Smooth muscle cell (in vitro differentiated cells): ENCODE measurements at regions not wholly inside any gene's neighbourhood (a gene's known extent, or its start where the extent isn't known, plus 50 kb on each side); places are given as distances from the start of the nearest gene placed in this dataset.

Experiments used
- DNase-seq: peaks from one replicate; lab custom pipeline; 2025; ENCODE audit not compliant: unreplicated experiment; lab: John Stamatoyannopoulos, UW
- H2AFZ ChIP-seq: fragments of 200-600 bp; sonication (generic); 2 replicates; pipeline ENCODE4 v1.6.0; 2016; ENCODE audit warnings: antibody characterized with exemption, low read depth, mild to moderate bottlenecking
- H3F3A ChIP-seq: fragments of 200-600 bp; sonication (generic); 2 replicates; pipeline ENCODE4 v1.6.0; 2017; ENCODE audit warnings: antibody characterized with exemption, low read depth
- H3K27ac ChIP-seq: fragments of 200-600 bp; sonication (generic); 2 replicates; pipeline ENCODE4 v1.5.1; 2016; ENCODE audit warnings: low read depth, mild to moderate bottlenecking
- H3K27me3 ChIP-seq: fragments of 200-600 bp; sonication (generic); 2 replicates; pipeline ENCODE4 v1.6.1; 2016; ENCODE audit warnings: low read depth, mild to moderate bottlenecking
- H3K36me3 ChIP-seq: fragments of 200-600 bp; sonication (generic); 2 replicates; pipeline ENCODE4 v1.5.1; 2016; ENCODE audit warnings: low read depth
- H3K4me1 ChIP-seq: fragments of 200-600 bp; sonication (generic); 2 replicates; pipeline ENCODE4 v1.5.1; 2016; ENCODE audit warnings: low read depth
- H3K4me2 ChIP-seq: fragments of 200-600 bp; sonication (generic); 2 replicates; pipeline ENCODE4 v1.6.0; 2016; ENCODE audit warnings: mild to moderate bottlenecking
- H3K4me3 ChIP-seq: fragments of 200-600 bp; sonication (generic); 2 replicates; pipeline ENCODE4 v1.5.1; 2016; ENCODE audit warnings: mild to moderate bottlenecking
- H3K79me2 ChIP-seq: fragments of 200-600 bp; sonication (generic); 2 replicates; pipeline ENCODE4 v1.6.0; 2016; ENCODE audit warnings: low read depth, mild to moderate bottlenecking
- H3K9ac ChIP-seq: fragments of 200-600 bp; sonication (generic); 2 replicates; pipeline ENCODE4 v1.6.0; 2016; ENCODE audit warnings: low read depth
- H3K9me3 ChIP-seq: fragments of 200-600 bp; sonication (generic); replicated peaks from 2 replicates; pipeline ENCODE4 v1.5.1; 2016; ENCODE audit warnings: low read depth
- H4K20me1 ChIP-seq: fragments of 200-600 bp; sonication (generic); 2 replicates; pipeline ENCODE4 v1.6.0; 2016; ENCODE audit warnings: low read depth
- CTCF ChIP-seq: fragments of 200-600 bp; sonication (generic); IDR thresholded peaks from 2 replicates; pipeline ENCODE4 v1.5.1; 2017; ENCODE audit warnings: borderline replicate concordance, mild to moderate bottlenecking, antibody characterized with exemption; ENCODE audit not compliant: insufficient read depth, poor library complexity, severe bottlenecking
- WGBS: methylation state at CpG from one replicate; pipeline ENCODE4 v1.1.7; 2016; ENCODE audit warnings: low lambda C conversion rate; 5-methylcytosine and 5-hydroxymethylcytosine counted together

GRCh38 chr6:119894811-119895210 is 545.2 kb upstream of the MAN1A1 start:
- no peak overlapping the region for H3K4me2 ChIP-seq
- no peak overlapping the region for H2AFZ ChIP-seq
- no peak overlapping the region for H3K9ac ChIP-seq
- H3K27ac ChIP-seq = no peak overlapping the region
- no peaks in the 10 kb centered on the region for H3K79me2 ChIP-seq
- H3K36me3 ChIP-seq = no peaks in the 10 kb centered on the region
- H3K4me1 ChIP-seq = no peaks in the 10 kb centered on the region
- no peak for DNase-seq
- H3K9me3 ChIP-seq = no peaks in the 10 kb centered on the region
- H4K20me1 ChIP-seq = no peaks in the 10 kb centered on the region
- H3F3A ChIP-seq = no peaks in the 10 kb centered on the region
- H3K4me3 ChIP-seq = no peak overlapping the region
- H3K27me3 ChIP-seq = no peaks in the 10 kb centered on the region
- no peak for TF ChIP-seq CTCF

- no peak for DNase-seq
- Histone ChIP-seq H3K9ac (no peak overlapping the region), H3K27me3 (no peaks in the 10 kb centered on the region), H3K79me2 (no peaks in the 10 kb centered on the region), H3K4me3 (no peak overlapping the region), H3K4me2 (no peak overlapping the region), H3K9me3 (no peaks in the 10 kb centered on the region), H3K36me3 (no peaks in the 10 kb centered on the region), H3K4me1 (no peaks in the 10 kb centered on the region), H3K27ac (no peak overlapping the region), H2AFZ (no peak overlapping the region), H3F3A (no peaks in the 10 kb centered on the region), H4K20me1 (no peaks in the 10 kb centered on the region)
- TF ChIP-seq CTCF = no peak
- WGBS = 83% methylated on average over 4 of the region's 4 CpGs
Observed at GRCh38 chr6:119891644-119892043, 542.1 kb upstream of the MAN1A1 start.

GRCh38 chr6:119891206-119891605 is 541.6 kb upstream of the MAN1A1 start:
- H3K9me3 ChIP-seq = no peaks in the 10 kb centered on the region
- 96% methylated on average over 1 of the region's 1 CpG for WGBS
- TF ChIP-seq CTCF = no peak
- H3K27me3 ChIP-seq = no peaks in the 10 kb centered on the region
- H3K36me3 ChIP-seq = no peaks in the 10 kb centered on the region
- H3K4me3 ChIP-seq = no peak overlapping the region
- H2AFZ ChIP-seq = no peak overlapping the region
- no peak overlapping the region for H3K9ac ChIP-seq
- no peak for DNase-seq
- H3F3A ChIP-seq = no peaks in the 10 kb centered on the region
- H3K4me2 ChIP-seq = no peak overlapping the region
- H4K20me1 ChIP-seq = no peaks in the 10 kb centered on the region
- H3K27ac ChIP-seq = no peak overlapping the region
- H3K79me2 ChIP-seq = no peaks in the 10 kb centered on the region
- H3K4me1 ChIP-seq = no peaks in the 10 kb centered on the region

GRCh38 chr6:119890470-119890869 is 540.9 kb upstream of the MAN1A1 start:
- DNase-seq = no peak
- no peak for TF ChIP-seq CTCF
- H3K27me3 ChIP-seq = no peaks in the 10 kb centered on the region
- no peak overlapping the region for H3K4me3 ChIP-seq
- no peak overlapping the region for H3K27ac ChIP-seq
- H3K4me2 ChIP-seq = no peak overlapping the region
- no peak overlapping the region for H3K9ac ChIP-seq
- H3K36me3 ChIP-seq = no peaks in the 10 kb centered on the region
- H2AFZ ChIP-seq = no peak overlapping the region
- 68% methylated on average over 1 of the region's 1 CpG for whole genome bisulfite sequencing
- H4K20me1 ChIP-seq = no peaks in the 10 kb centered on the region
- no peaks in the 10 kb centered on the region for H3F3A ChIP-seq
- no peaks in the 10 kb centered on the region for H3K79me2 ChIP-seq
- no peaks in the 10 kb centered on the region for H3K9me3 ChIP-seq
- H3K4me1 ChIP-seq = no peaks in the 10 kb centered on the region
